HG02642 (cell line): ENCODE measurements at regions not wholly inside any gene's neighbourhood (a gene's known extent, or its start where the extent isn't known, plus 50 kb on each side); places are given as distances from the start of the nearest gene placed in this dataset.
A peak's percentile ranks its signal among the peaks of the same experiment; 100 is the strongest.

Source experiments
- ATAC-seq: cut with Tn5 transposase; IDR thresholded peaks from one replicate; pipeline ENCODE4 v1.9.1; 2021; ENCODE audit warnings: mild to moderate bottlenecking; ENCODE audit not compliant: unreplicated experiment, poor library complexity

DNA sequence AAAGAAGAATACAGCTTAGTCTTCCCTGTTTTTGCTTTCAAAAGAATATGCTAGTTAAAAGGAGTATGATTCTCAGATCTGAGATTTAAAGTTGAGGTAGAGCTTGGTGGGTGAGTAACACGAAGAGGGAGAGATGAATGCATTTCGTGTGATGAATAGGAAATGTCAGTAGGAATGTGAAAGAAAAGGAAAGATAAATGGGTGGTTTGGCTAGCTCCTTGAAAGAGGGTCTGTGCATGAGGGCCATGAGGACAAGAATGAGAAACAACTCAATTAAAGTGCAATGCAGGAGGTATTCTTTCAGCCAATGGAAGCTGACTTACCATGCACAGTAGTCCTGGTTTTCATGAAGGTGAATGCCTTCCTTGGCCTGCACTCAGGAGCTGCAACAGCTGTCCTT, 248.2 kb downstream of the HNMT start:
- no peak for ATAC-seq

- ATAC-seq, result peak; percentile 45
Measured at GRCh38 chr2:138213084-138213483, 248.8 kb downstream of the HNMT start.

- ATAC-seq, result no peak
Measured at GRCh38 chr2:138213624-138214023, 249.4 kb downstream of the HNMT start.

DNA sequence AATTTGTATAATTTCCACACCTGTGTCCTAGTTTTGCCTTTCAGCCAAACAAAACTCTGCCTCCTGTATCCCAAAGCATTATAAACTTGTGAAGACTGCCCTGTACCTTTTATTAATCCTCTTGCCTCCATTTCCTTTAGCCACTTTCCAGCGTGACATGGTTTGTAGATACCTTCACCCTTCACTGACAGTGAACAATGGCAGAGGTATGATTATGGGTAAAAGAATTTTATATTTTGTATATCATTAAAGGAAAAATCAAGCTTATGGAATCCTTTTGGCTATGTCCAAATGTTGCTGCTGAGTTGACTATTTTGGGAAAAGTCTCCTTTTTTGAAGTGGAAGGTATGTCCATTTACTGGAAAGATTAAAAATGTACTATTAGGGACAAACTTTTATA, 251.7 kb downstream of the HNMT start:
- ATAC-seq, result no peak

GRCh38 chr2:138217975-138218374, 253.7 kb downstream of the HNMT start:
- no peak for ATAC-seq

GRCh38 chr2:138218397-138218796, 254.1 kb downstream of the HNMT start:
- ATAC-seq, result no peak

DNA sequence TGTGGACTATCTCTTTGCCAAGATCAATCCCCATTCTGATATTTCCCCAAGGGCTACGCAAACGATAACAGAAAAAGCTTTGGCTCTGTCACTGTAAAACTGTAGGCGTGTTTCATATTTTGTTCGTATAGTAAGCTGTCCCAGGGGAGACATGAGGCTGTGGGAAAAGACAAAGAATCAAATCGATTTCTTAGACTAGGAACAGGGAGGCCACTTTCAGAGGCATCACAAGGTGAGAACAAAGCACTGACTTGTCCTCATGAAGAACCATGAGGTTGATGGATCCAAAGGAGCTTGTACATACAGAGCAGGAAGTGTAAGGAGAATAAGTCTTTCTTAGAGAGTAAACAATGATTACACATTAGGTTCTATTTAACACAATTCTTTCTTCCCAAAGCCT, 255.7 kb downstream of the HNMT start:
- no peak for ATAC-seq

DNA sequence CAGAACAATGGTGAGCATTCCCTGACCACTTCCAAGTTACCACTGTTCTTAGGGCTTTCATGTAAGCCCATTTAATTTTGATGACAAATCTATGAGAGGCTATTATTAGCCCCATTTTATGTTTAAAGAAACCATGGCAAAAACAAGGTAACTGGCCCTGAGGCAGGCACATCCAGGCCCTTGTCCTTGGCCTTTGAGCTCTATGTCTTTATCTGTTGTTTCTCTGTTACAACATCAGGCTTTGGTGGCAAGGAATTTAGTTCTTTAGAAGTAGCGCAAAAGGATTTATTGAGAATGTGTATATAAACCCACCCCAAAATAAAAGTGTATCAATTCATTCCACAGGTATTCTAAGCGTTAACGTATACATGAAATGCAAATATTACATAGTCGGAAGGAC, 257.1 kb downstream of the HNMT start:
- no peak for ATAC-seq

DNA sequence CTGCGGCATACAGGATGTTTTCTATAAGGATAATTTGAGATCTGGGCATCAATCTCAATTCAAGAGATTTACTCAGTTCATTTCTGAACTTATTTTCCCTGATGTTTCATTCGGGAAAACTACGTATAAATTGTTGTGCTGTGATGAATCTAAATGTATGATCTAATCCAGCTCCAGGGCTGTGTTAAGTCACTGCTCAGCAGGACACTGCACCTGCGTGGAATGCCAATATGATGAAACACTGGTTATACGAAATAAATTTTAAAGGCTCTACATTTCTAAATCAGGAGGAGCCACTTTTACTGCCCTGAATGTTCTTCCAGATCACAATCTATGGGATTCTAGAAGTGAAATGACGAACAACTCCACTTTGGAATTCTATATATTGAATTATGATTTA, 259.0 kb downstream of the HNMT start:
- no peak for ATAC-seq

DNA sequence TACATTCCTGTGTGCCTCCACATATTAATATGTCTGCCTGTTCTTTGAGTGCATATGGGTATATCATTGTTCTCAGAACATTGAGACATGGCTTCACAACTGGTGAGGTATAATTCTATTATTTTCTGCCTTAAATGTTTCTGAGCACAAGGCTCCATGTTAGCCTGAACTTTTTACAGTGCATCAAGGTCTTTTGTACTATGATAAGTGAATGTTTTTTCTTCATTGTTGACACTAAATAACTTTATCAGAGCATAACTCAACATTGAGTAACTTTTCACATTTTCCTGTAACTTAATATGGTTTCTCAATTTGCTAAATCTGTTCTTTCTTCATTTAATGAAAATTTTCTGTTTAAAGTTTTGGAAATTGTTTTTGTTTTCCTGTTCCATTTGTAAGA, 262.9 kb downstream of the HNMT start:
- ATAC-seq, result no peak

DNA sequence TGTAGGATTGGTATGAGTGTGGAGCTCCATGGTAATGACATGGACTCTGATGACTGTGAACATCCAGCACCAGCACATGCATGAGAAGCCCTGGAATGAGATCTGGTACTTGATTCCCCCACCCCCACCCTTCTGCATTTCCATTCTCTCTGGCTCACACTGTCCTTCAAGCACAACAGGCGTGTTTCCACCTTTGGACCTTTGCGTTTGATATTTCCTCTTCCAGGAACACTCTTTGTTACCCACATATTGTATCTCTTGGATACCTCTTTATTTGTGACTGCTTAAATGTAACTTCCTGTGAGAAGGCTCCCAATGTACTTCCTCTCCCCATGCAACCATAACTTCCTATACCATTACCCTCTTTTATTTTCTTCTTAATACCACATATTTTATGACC, 263.8 kb downstream of the HNMT start:
- ATAC-seq, result no peak

DNA sequence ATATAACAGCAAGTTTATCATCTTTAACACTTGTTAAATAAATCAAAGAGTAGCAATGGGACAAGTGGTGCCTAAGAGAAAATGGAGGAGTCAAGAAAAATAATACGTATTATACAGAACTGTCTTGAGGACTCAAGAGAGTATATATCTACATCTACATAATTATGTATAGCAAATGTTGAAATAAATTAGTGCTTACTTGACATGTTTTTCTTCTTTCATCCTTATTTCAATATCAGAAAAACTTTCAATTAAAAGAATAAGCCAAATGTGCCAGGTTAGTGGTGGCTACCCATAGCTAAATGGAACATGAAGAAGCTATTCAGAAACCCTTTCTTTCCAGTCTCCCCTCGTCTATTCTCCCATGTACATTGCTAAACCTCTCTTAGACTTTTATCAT, 267.3 kb upstream of the SPOPL start:
- ATAC-seq, result no peak

- ATAC-seq, result no peak
Measured at GRCh38 chr2:138235041-138235440, 266.5 kb upstream of the SPOPL start.

DNA sequence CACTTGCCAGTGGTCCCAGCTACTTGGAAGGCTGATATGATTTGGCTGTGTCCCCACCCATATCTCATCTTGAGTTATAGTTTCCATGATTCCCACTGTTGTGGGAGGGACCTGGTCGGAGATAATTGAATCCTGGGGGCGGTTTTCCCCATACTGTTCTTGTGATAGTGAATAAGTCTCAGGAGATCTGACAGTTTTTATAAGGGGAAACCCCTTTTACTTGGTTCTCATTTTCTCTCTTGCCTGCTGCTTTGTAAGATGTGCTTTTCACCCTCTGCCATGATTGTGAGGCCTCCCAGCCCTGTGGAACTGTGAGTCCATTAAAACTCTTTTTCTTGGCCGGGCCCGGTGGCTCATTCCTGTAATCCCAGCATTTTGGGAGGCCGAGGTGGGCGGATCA, 265.4 kb upstream of the SPOPL start:
- ATAC-seq, result no peak

GRCh38 chr2:138237667-138238384, 263.7 kb upstream of the SPOPL start:
- no peak for ATAC-seq

- ATAC-seq, result no peak
Measured at GRCh38 chr2:138238908-138239307, 262.7 kb upstream of the SPOPL start.

DNA sequence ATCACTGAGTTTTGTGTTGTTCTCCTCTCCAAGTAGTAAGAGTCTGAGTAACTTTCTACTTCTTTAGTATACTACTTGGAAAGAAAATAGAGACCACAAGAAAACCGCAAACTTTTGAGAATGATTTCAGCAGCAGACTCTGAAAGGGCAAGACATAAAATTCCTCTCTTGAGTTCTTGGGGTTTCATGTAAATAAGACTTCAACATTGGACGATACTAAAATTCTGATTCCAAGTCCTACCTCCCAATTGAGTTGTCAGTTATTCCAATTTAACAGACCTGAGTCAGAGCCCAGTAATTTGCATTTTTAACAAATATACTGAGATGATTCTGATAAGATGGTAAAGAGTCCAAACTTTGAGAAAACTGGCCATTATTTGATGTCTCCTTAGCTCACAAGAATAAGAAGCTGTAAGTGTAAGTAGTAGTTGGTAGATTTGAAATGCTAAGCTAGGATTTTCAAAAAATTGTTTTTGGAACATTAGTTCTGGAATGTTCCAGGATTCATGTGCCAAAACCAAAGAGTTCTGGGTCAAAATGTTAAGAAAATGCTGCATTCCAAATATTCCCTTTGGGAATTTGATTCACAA, 261.6 kb upstream of the SPOPL start:
- ATAC-seq, result no peak

DNA sequence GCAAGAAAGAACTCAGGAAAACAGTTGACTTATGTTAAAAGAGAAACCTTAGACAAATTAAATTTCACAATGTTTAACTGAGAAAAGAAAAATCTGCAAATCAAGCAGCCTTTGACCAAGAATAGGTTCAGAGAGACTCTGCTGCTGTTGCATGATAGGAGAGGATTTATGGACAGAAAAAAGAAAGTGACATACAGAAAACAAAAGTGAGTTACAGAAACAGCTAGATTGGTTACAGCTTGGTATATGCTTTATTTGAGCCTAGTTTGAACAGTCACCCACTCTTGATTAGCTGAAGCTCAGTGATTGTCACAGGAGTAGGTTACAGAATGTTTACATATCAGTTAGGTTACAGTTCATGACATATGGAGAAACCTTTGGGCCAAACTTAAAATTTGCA, 258.2 kb upstream of the SPOPL start:
- ATAC-seq, result no peak

- ATAC-seq, result no peak
Measured at GRCh38 chr2:138244501-138244925, 257.1 kb upstream of the SPOPL start.

DNA sequence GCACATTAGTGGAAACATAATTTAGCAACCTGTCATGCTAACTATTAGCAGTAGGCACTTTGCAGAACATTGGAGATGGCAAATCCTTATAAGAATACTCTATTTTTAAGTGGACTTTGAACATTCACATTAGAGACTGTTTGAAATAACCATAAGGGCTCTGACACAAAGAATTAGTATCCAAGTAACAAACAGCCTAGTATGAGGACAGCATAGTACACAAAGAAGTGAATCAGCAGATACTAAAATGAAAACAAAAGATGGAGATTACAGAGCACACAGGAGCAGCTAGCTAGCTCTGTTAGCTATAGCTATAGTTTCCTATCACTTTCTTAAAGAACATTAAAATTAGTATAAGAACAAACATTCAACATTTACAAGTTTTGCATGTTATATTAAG, 256.3 kb upstream of the SPOPL start:
- ATAC-seq, result no peak

DNA sequence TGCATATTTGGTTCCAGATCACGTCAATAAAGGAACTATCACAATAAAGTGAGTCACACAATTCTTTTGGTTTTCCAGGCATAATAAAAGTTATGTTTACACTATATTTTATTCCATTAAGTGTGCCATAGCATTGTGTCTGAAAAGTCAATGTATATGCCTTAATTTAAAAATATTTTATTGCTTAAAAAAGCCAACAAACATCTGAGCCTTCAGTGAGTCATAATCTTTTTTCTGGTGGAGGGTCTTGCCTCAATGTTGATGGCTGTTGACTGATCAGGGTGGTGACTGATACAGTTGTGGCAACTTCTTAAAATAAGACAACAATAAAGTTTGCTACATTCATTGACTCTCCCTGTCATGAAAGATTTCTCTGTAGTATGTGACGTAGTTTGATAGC, 254.3 kb upstream of the SPOPL start:
- no peak for ATAC-seq

DNA sequence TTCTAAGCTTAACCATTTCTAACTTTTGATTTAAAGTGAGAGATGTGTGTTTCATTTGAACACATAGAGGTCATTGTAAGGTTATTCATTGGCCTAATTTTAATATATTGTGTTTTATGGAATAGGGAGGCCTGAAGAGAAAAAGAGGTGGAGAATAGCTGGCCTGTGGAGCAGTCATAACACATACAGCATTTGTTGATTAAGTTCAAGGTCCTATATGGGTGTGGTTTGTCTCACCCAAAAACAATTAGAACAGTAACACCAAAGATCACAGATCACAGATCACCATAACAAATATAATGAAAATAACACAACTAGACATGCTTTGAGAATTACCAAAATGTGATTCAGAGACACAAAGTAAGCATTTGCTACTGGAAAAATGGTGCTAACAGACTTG, 252.4 kb upstream of the SPOPL start:
- ATAC-seq, result no peak
